RWPE2 (cell line): ENCODE measurements at regions not wholly inside any gene's neighbourhood (a gene's known extent, or its start where the extent isn't known, plus 50 kb on each side); places are given as distances from the start of the nearest gene placed in this dataset.

Experiments
- ATAC-seq: fragments of 200-7000 bp; cut with Tn5 transposase; 3 replicates; pipeline ENCODE4 v1.9.1; 2021; ENCODE audit warnings: low read depth
- DNase-seq: peaks from one replicate; pipeline ENCODE4 v3.0.0-alpha.2; 2020; ENCODE audit warnings: low spot score
- H3K27ac ChIP-seq: fragments of 450-650 bp; 2 replicates; pipeline ENCODE4 v1.5.1; 2017; ENCODE audit warnings: mild to moderate bottlenecking; ENCODE audit not compliant: poor library complexity, severe bottlenecking
- H3K27me3 ChIP-seq: fragments of 250-450 bp; sonication (Bioruptor Pico); 2 replicates; pipeline ENCODE4 v1.5.1; 2021; ENCODE audit warnings: mild to moderate bottlenecking, moderate library complexity; ENCODE audit not compliant: insufficient read depth, poor library complexity, severe bottlenecking
- H3K36me3 ChIP-seq: fragments of 250-450 bp; sonication (Bioruptor Pico); 2 replicates; pipeline ENCODE4 v1.5.1; 2020; ENCODE audit warnings: low read depth, mild to moderate bottlenecking, moderate library complexity
- H3K4me1 ChIP-seq: fragments of 250-450 bp; sonication (Bioruptor Pico); 2 replicates; pipeline ENCODE4 v1.5.1; 2021; ENCODE audit warnings: mild to moderate bottlenecking, moderate library complexity; ENCODE audit not compliant: insufficient read depth, poor library complexity, severe bottlenecking
- H3K4me3 ChIP-seq: fragments of 250-450 bp; sonication (Bioruptor Pico); 2 replicates; pipeline ENCODE4 v1.5.1; 2021; ENCODE audit warnings: mild to moderate bottlenecking, moderate library complexity; ENCODE audit not compliant: severe bottlenecking
- H3K9me3 ChIP-seq: fragments of 250-450 bp; sonication (Bioruptor Pico); 2 replicates; pipeline ENCODE4 v1.5.1; 2021; ENCODE audit warnings: mild to moderate bottlenecking, moderate library complexity; ENCODE audit not compliant: severe bottlenecking
- CTCF ChIP-seq: fragments of 450-650 bp; IDR thresholded peaks from one replicate; pipeline ENCODE4 v1.5.1; 2017; ENCODE audit warnings: mild to moderate bottlenecking, moderate library complexity; ENCODE audit not compliant: poor library complexity, severe bottlenecking

- no peak overlapping the region for H3K4me3 ChIP-seq
- H3K27ac ChIP-seq, result no peak overlapping the region
- TF ChIP-seq CTCF, result no peak
- DNase-seq (no peak), ATAC-seq (no peak)
- no peaks in the 10 kb centered on the region for H3K27me3 ChIP-seq
- no peaks in the 10 kb centered on the region for H3K9me3 ChIP-seq
- no peaks in the 10 kb centered on the region for H3K36me3 ChIP-seq
- H3K4me1 ChIP-seq, result no peaks in the 10 kb centered on the region
Measured at GRCh38 chr18:59968583-59968982, 68.8 kb downstream of the PMAIP1 start.

GRCh38 chr18:59967878-59968277 is 68.1 kb downstream of the PMAIP1 start:
- Histone ChIP-seq H3K4me3 (no peak overlapping the region), H3K27me3 (no peaks in the 10 kb centered on the region), H3K36me3 (no peaks in the 10 kb centered on the region), H3K27ac (no peak overlapping the region), H3K4me1 (no peaks in the 10 kb centered on the region), H3K9me3 (no peaks in the 10 kb centered on the region)
- DNase-seq, result no peak
- TF ChIP-seq CTCF, result no peak
- ATAC-seq, result no peak

- Histone ChIP-seq H3K27me3 (no peaks in the 10 kb centered on the region), H3K36me3 (no peaks in the 10 kb centered on the region), H3K27ac (no peak overlapping the region), H3K4me1 (no peaks in the 10 kb centered on the region), H3K4me3 (no peak overlapping the region), H3K9me3 (no peaks in the 10 kb centered on the region)
- ATAC-seq (no peak), DNase-seq (no peak)
- no peak for TF ChIP-seq CTCF
Measured at GRCh38 chr18:59966913-59967312, 67.1 kb downstream of the PMAIP1 start.

GRCh38 chr18:59963229-59963628 is 63.4 kb downstream of the PMAIP1 start:
- Histone ChIP-seq H3K27ac (no peak overlapping the region), H3K36me3 (no peaks in the 10 kb centered on the region), H3K4me3 (no peak overlapping the region), H3K4me1 (peaks cover 10% of the 10 kb centered on the region), H3K9me3 (no peaks in the 10 kb centered on the region), H3K27me3 (no peaks in the 10 kb centered on the region)
- ATAC-seq (no peak), DNase-seq (no peak)
- no peak for TF ChIP-seq CTCF

- DNase-seq, result no peak
- Histone ChIP-seq H3K4me1 (peaks cover 15% of the 10 kb centered on the region), H3K36me3 (no peaks in the 10 kb centered on the region), H3K9me3 (no peaks in the 10 kb centered on the region), H3K27me3 (no peaks in the 10 kb centered on the region), H3K4me3 (no peak overlapping the region), H3K27ac (no peak overlapping the region)
- ATAC-seq, result peak; percentile 45
- TF ChIP-seq CTCF, result no peak
Measured at GRCh38 chr18:59961070-59961469, 61.3 kb downstream of the PMAIP1 start.
